HepG2 (cell line): ENCODE measurements at regions not wholly inside any gene's neighbourhood (a gene's known extent, or its start where the extent isn't known, plus 50 kb on each side); places are given as distances from the start of the nearest gene placed in this dataset.

Experiments used
- ARNT ChIP-seq: fragments of 450-650 bp; IDR thresholded peaks from 2 replicates; pipeline ENCODE4 v1.6.1; 2017
- CC2D1A ChIP-seq: sonication (generic); formaldehyde crosslinking; IDR thresholded peaks from 2 replicates; pipeline ENCODE4 v1.8.1; 2023; ENCODE audit warnings: mild to moderate bottlenecking, missing genetic modification reagents
- EZH2 ChIP-seq: conservative IDR thresholded peaks from 2 replicates; pipeline ENCODE4 v1.6.1; 2012; ENCODE audit warnings: mild to moderate bottlenecking, low read depth, low read length, moderate library complexity
- KLF13 ChIP-seq: sonication (generic); formaldehyde crosslinking; IDR thresholded peaks from 2 replicates; pipeline ENCODE4 v1.4.0; 2020; ENCODE audit warnings: mild to moderate bottlenecking, missing genetic modification reagents
- NFE2L1 ChIP-seq: sonication (generic); formaldehyde crosslinking; IDR thresholded peaks from 2 replicates; pipeline ENCODE4 v1.4.0; 2020; ENCODE audit warnings: missing genetic modification reagents, mild to moderate bottlenecking, borderline replicate concordance
- PLRG1 ChIP-seq: fragments of 450-650 bp; conservative IDR thresholded peaks from 2 replicates; pipeline ENCODE4 v1.6.1; 2016
- TFDP2 ChIP-seq: sonication (generic); formaldehyde crosslinking; IDR thresholded peaks from 2 replicates; pipeline ENCODE4 v1.4.0; 2020; ENCODE audit warnings: missing genetic modification reagents
- ZHX2 ChIP-seq, 2 experiments: sonication (generic) in 1 of 2; formaldehyde crosslinking in 1 of 2; IDR thresholded peaks; 2 replicates each; pipeline versions ENCODE4 v1.6.1 to v1.9.0; 2014 to 2022; ENCODE audit warnings: antibody characterized with exemption in 1 of 2, borderline replicate concordance in 1 of 2, inconsistent platforms in 1 of 2, low read depth in 1 of 2, missing genetic modification reagents in 1 of 2
- ZNF24 ChIP-seq: fragments of 450-650 bp; IDR thresholded peaks from 2 replicates; pipeline ENCODE4 v1.6.1; 2017; ENCODE audit warnings: antibody characterized with exemption, mild to moderate bottlenecking
- ZNF274 ChIP-seq: sonication (generic); formaldehyde crosslinking; IDR thresholded peaks from 2 replicates; pipeline ENCODE4 v1.5.1; 2020; ENCODE audit warnings: mild to moderate bottlenecking, missing genetic modification reagents
- ZNF674 ChIP-seq: sonication (generic); formaldehyde crosslinking; IDR thresholded peaks from 2 replicates; pipeline ENCODE4 v1.5.0; 2020; ENCODE audit warnings: low read depth, mild to moderate bottlenecking, missing genetic modification reagents
- ZNF687 ChIP-seq: sonication (generic); formaldehyde crosslinking; IDR thresholded peaks from 2 replicates; pipeline ENCODE4 v1.5.1; 2020; ENCODE audit warnings: mild to moderate bottlenecking, missing genetic modification reagents, moderate library complexity
- ZNF746 ChIP-seq: sonication (generic); formaldehyde crosslinking; IDR thresholded peaks from 2 replicates; pipeline ENCODE4 v1.8.0; 2022; ENCODE audit warnings: mild to moderate bottlenecking, missing genetic modification reagents

GRCh38 chr4:129971419-129971818 lies 875.5 kb downstream of the C4orf33 start:
- TF ChIP-seq ZNF746 (CRISPR knock-in tag): no peak
- TF ChIP-seq ZNF24: no peak
- no peak for TF ChIP-seq ZNF674 (CRISPR knock-in tag)
- no peak for TF ChIP-seq EZH2
- TF ChIP-seq PLRG1: no peak
- no peak for TF ChIP-seq ZNF274 (CRISPR knock-in tag)
- no peak for TF ChIP-seq ARNT
- TF ChIP-seq TFDP2 (CRISPR knock-in tag): no peak
- TF ChIP-seq CC2D1A (CRISPR knock-in tag): no peak
- TF ChIP-seq ZHX2 (IDR thresholded peaks at IDR 0.05; ENCODE audit: low read depth): no peak
- TF ChIP-seq ZHX2 (CRISPR knock-in tag; IDR thresholded peaks at IDR 0.05; ENCODE audit: borderline replicate concordance): no peak
- no peak for TF ChIP-seq ZNF687 (CRISPR knock-in tag)
- no peak for TF ChIP-seq NFE2L1 (CRISPR knock-in tag)
- no peak for TF ChIP-seq KLF13 (CRISPR knock-in tag)
